ENCODE measurements at regions not wholly inside any gene's neighbourhood (a gene's known extent, or its start where the extent isn't known, plus 50 kb on each side); places are given as distances from the start of the nearest gene placed in this dataset.
"Not testable (repeated sequence)": the region's sequence is repeated elsewhere in the genome, so short reads cannot be mapped to it uniquely, and the experiment has no call there.

- no peak for DNase-seq (ENCODE audit: low read depth, low spot score)
Observed at GRCh38 chr1:194469282-194469681, 1282.9 kb upstream of the B3GALT2 start.

- DNase-seq (ENCODE audit: low read depth, low spot score): no peak
Observed at GRCh38 chr1:194466706-194467105, 1280.3 kb upstream of the B3GALT2 start.

- DNase-seq (ENCODE audit: low read depth, low spot score): no peak
Observed at GRCh38 chr1:194447636-194448035, 1261.2 kb upstream of the B3GALT2 start.

- DNase-seq (ENCODE audit: low read depth, low spot score): no peak
Observed at GRCh38 chr1:194445244-194445643, 1258.8 kb upstream of the B3GALT2 start.

- DNase-seq (ENCODE audit: low read depth, low spot score): no peak
Observed at GRCh38 chr1:194442901-194443575, 1256.6 kb upstream of the B3GALT2 start.

- no peak for DNase-seq (ENCODE audit: low read depth, low spot score)
Observed at GRCh38 chr1:194437135-194437534, 1250.7 kb upstream of the B3GALT2 start.

GRCh38 chr1:194431121-194431520 lies 1244.7 kb upstream of the B3GALT2 start:
- no peak for DNase-seq (ENCODE audit: low read depth, low spot score)

- no peak for DNase-seq (ENCODE audit: low read depth, low spot score)
Observed at GRCh38 chr1:194420706-194421105, 1234.3 kb upstream of the B3GALT2 start.

- DNase-seq (ENCODE audit: low read depth, low spot score): no peak
Observed at GRCh38 chr1:194419721-194420120, 1233.3 kb upstream of the B3GALT2 start.

- DNase-seq (ENCODE audit: low read depth, low spot score): no peak
Observed at GRCh38 chr1:194410756-194411155, 1224.3 kb upstream of the B3GALT2 start.

GRCh38 chr1:194407238-194407637 lies 1220.8 kb upstream of the B3GALT2 start:
- not testable (repeated sequence) for DNase-seq (ENCODE audit: low read depth, low spot score)

GRCh38 chr1:194394676-194395075 lies 1208.3 kb upstream of the B3GALT2 start:
- DNase-seq (ENCODE audit: low read depth, low spot score): no peak

- DNase-seq (ENCODE audit: low read depth, low spot score): no peak
Observed at GRCh38 chr1:194387531-194387930, 1201.1 kb upstream of the B3GALT2 start.

- no peak for DNase-seq (ENCODE audit: low read depth, low spot score)
Observed at GRCh38 chr1:194378517-194378916, 1192.1 kb upstream of the B3GALT2 start.

GRCh38 chr1:194374649-194375048 lies 1188.2 kb upstream of the B3GALT2 start:
- no peak for DNase-seq (ENCODE audit: low read depth, low spot score)

- DNase-seq (ENCODE audit: low read depth, low spot score): no peak
Observed at GRCh38 chr1:194372266-194372665, 1185.9 kb upstream of the B3GALT2 start.

- DNase-seq (ENCODE audit: low read depth, low spot score): no peak
Observed at GRCh38 chr1:194369622-194370021, 1183.2 kb upstream of the B3GALT2 start.

GRCh38 chr1:194369060-194369459 lies 1182.6 kb upstream of the B3GALT2 start:
- DNase-seq (ENCODE audit: low read depth, low spot score): no peak

- DNase-seq (ENCODE audit: low read depth, low spot score): no peak
Observed at GRCh38 chr1:194367121-194367520, 1180.7 kb upstream of the B3GALT2 start.

- DNase-seq (ENCODE audit: low read depth, low spot score): no peak
Observed at GRCh38 chr1:194366705-194367104, 1180.3 kb upstream of the B3GALT2 start.

GRCh38 chr1:194362327-194362726 lies 1175.9 kb upstream of the B3GALT2 start:
- no peak for DNase-seq (ENCODE audit: low read depth, low spot score)

- no peak for DNase-seq (ENCODE audit: low read depth, low spot score)
Observed at GRCh38 chr1:194361374-194362131, 1175.1 kb upstream of the B3GALT2 start.

- no peak for DNase-seq (ENCODE audit: low read depth, low spot score)
Observed at GRCh38 chr1:194358208-194358581, 1171.8 kb upstream of the B3GALT2 start.

All from pulmonary artery endothelial cell (primary cell).